ENCODE measurements at regions not wholly inside any gene's neighbourhood (a gene's known extent, or its start where the extent isn't known, plus 50 kb on each side); places are given as distances from the start of the nearest gene placed in this dataset.

GRCh38 chr6:126258150-126258549 is 81.8 kb upstream of the CENPW start:
- Histone ChIP-seq H3K27me3 (ENCODE audit: low read length) (no peaks in the 10 kb centered on the region), H3K79me2 (ENCODE audit: low read length) (no peaks in the 10 kb centered on the region), H3K9ac (ENCODE audit: low read length) (no peak overlapping the region), H4K20me1 (ENCODE audit: low read length) (no peaks in the 10 kb centered on the region), H3F3A (ENCODE audit: low read length, unreplicated experiment) (no peaks in the 10 kb centered on the region), H2AFZ (ENCODE audit: low read length) (no peak overlapping the region), H3K36me3 (ENCODE audit: low read depth, low read length) (no peaks in the 10 kb centered on the region), H3K4me2 (ENCODE audit: low read length) (no peak overlapping the region), H3K4me3 (ENCODE audit: low read length) (no peak overlapping the region), H3K27ac (ENCODE audit: low read length) (no peak overlapping the region), H3K9me3 (ENCODE audit: low read length) (no peaks in the 10 kb centered on the region), H3K4me1 (ENCODE audit: insufficient read depth, low read length) (no peaks in the 10 kb centered on the region), H3K9me2 (replicated peaks; ENCODE audit: low read length) (no peaks in the 10 kb centered on the region)
- CTCF ChIA-PET = no interaction called here
- intact Hi-C loops (cut with micrococcal nuclease) = no loop called here
- BruUV-seq (replicated peaks) = no TSS peak
- no peak for ATAC-seq
- POLR2A ChIA-PET (ENCODE audit: unreplicated experiment) = interaction anchor here (0.6 kb wide), 1 partner anchor 26 kb away, joined by 4 read pairs; no protein-coding TSS in a partner anchor
- no peak for DNase-seq
- no peak for TF ChIP-seq EZH2 (IDR thresholded peaks at IDR 0.05; ENCODE audit: low read length, unreplicated experiment)

DNA sequence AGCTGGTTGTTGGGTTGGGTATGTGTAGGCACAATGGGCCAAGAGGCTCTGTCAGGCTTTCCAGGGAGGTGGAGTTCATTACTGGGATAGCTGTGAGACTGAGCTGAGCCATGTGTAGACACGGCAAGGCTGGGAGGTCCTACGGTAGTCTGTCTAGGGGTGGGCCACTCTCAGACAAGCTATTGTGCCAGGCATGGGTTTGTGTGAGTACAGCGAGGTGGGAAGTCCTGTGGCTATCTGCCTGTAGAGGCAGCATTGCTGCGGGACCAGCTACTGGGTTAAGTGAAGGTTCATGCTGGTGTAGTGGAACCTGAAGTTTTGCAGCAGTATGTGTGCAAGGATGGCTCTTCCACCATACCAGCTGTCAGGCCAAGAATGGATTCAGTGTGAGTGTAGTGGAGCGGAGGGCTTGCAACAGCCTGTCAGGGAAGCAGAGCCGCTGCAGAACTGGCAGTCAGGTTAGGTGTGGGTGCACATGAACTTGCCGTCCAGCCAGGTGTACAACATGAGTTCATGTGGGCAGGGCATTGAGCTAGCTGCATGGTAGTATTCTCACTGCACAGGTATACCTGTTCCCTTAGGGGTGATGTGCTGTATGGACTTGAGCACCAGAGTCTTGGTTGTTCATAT is 78.0 kb upstream of the CENPW start:
- ATAC-seq (no peak), DNase-seq (no peak)
- Histone ChIP-seq H3K36me3 (ENCODE audit: low read depth, low read length) (no peaks in the 10 kb centered on the region), H3K9me3 (ENCODE audit: low read length) (no peaks in the 10 kb centered on the region), H3K27me3 (ENCODE audit: low read length) (no peaks in the 10 kb centered on the region), H3K27ac (ENCODE audit: low read length) (no peak overlapping the region), H3F3A (ENCODE audit: low read length, unreplicated experiment) (no peaks in the 10 kb centered on the region), H3K9ac (ENCODE audit: low read length) (no peak overlapping the region), H4K20me1 (ENCODE audit: low read length) (no peaks in the 10 kb centered on the region), H3K79me2 (ENCODE audit: low read length) (no peaks in the 10 kb centered on the region), H2AFZ (ENCODE audit: low read length) (no peak overlapping the region), H3K4me1 (ENCODE audit: insufficient read depth, low read length) (no peaks in the 10 kb centered on the region), H3K4me2 (ENCODE audit: low read length) (no peak overlapping the region), H3K9me2 (replicated peaks; ENCODE audit: low read length) (no peaks in the 10 kb centered on the region), H3K4me3 (ENCODE audit: low read length) (no peak overlapping the region)
- no TSS peak for BruUV-seq (replicated peaks)
- TF ChIP-seq EZH2phosphoT487 (IDR thresholded peaks at IDR 0.05; ENCODE audit: borderline replicate concordance, low read length) (no peak), EZH2 (IDR thresholded peaks at IDR 0.05; ENCODE audit: low read length, unreplicated experiment) (no peak), CTCF (conservative IDR thresholded peaks at IDR 0.05; ENCODE audit: low read depth, low read length) (no peak)
- POLR2A ChIA-PET (ENCODE audit: unreplicated experiment) = no interaction called here
- intact Hi-C loops (cut with micrococcal nuclease) = no loop called here
- CTCF ChIA-PET = no interaction called here

DNA sequence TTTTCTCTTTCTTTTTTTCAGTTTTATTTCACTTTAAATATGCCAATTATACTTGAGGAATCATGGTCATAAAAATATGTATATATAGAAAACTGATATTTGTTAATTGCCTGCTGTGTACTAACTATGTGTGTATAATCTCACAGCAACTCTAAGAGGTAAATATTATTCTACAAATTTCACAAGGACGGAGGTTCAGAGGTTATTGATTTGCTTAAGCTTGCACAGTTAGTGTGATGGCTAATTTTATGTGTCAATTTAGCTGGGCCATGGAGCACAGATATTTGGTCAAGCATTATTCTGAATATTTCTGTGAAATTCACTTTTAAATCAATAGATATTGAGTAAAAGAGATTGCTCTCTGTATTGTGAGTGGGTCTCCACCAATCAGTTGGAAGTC is 75.7 kb upstream of the CENPW start:
- Histone ChIP-seq H3K9me2 (replicated peaks; ENCODE audit: low read length) (no peaks in the 10 kb centered on the region), H3K27ac (ENCODE audit: low read length) (no peak overlapping the region), H3K79me2 (ENCODE audit: low read length) (no peaks in the 10 kb centered on the region), H3K4me1 (ENCODE audit: insufficient read depth, low read length) (no peaks in the 10 kb centered on the region), H3K9ac (ENCODE audit: low read length) (no peak overlapping the region), H3F3A (ENCODE audit: low read length, unreplicated experiment) (no peaks in the 10 kb centered on the region), H3K27me3 (ENCODE audit: low read length) (no peaks in the 10 kb centered on the region), H4K20me1 (ENCODE audit: low read length) (no peaks in the 10 kb centered on the region), H3K4me3 (ENCODE audit: low read length) (no peak overlapping the region), H3K36me3 (ENCODE audit: low read depth, low read length) (no peaks in the 10 kb centered on the region), H3K9me3 (ENCODE audit: low read length) (no peaks in the 10 kb centered on the region), H3K4me2 (ENCODE audit: low read length) (no peak overlapping the region), H2AFZ (ENCODE audit: low read length) (no peak overlapping the region)
- ChIA-PET CTCF (no interaction called here), POLR2A (ENCODE audit: unreplicated experiment) (no interaction called here)
- ATAC-seq (no peak), DNase-seq (no peak)
- intact Hi-C loops (cut with micrococcal nuclease) = no loop called here
- TF ChIP-seq EZH2 (IDR thresholded peaks at IDR 0.05; ENCODE audit: low read length, unreplicated experiment) (no peak), CTCF (conservative IDR thresholded peaks at IDR 0.05; ENCODE audit: low read depth, low read length) (no peak), EZH2phosphoT487 (IDR thresholded peaks at IDR 0.05; ENCODE audit: borderline replicate concordance, low read length) (no peak)
- no TSS peak for BruUV-seq (replicated peaks)
